Cardiac muscle cell (in vitro differentiated cells and primary cell): ENCODE measurements at regions not wholly inside any gene's neighbourhood (a gene's known extent, or its start where the extent isn't known, plus 50 kb on each side); places are given as distances from the start of the nearest gene placed in this dataset.

Source experiments
- DNase-seq, 2 donors: peaks; one replicate each; pipeline versions ENCODE4 v3.0.0 to v3.0.0-alpha.2; 2010 to 2017; ENCODE audit warnings: low read depth in 1 of 2, low spot score in 1 of 2
- H3K27ac ChIP-seq: fragments of 200-600 bp; sonication (generic); 2 replicates; pipeline ENCODE4 v1.5.1; 2016
- H3K27me3 ChIP-seq: fragments of 200-600 bp; sonication (generic); 2 replicates; pipeline ENCODE4 v1.6.0; 2016; ENCODE audit warnings: control low read depth
- H3K36me3 ChIP-seq: fragments of 200-600 bp; sonication (generic); 2 replicates; pipeline ENCODE4 v1.5.1; 2016; ENCODE audit warnings: control low read depth
- H3K4me1 ChIP-seq: fragments of 200-600 bp; sonication (generic); 2 replicates; pipeline ENCODE4 v1.8.1; 2017; ENCODE audit warnings: low read depth, mild to moderate bottlenecking, mixed run types
- H3K4me3 ChIP-seq: fragments of 200-600 bp; sonication (generic); 2 replicates; pipeline ENCODE4 v1.5.1; 2016; ENCODE audit warnings: mild to moderate bottlenecking
- H3K9me3 ChIP-seq: fragments of 200-600 bp; sonication (generic); 2 replicates; pipeline ENCODE4 v1.5.1; 2017; ENCODE audit warnings: low read depth, mild to moderate bottlenecking, control low read depth
- CTCF ChIP-seq: IDR thresholded peaks from 2 replicates; pipeline ENCODE4 v1.5.1; 2012; ENCODE audit warnings: low read depth, mild to moderate bottlenecking, low read length

- no peak for TF ChIP-seq CTCF
- no peaks in the 10 kb centered on the region for H3K27me3 ChIP-seq
- no peak for DNase-seq
- H3K9me3 ChIP-seq, result no peaks in the 10 kb centered on the region
- H3K4me1 ChIP-seq, result no peaks in the 10 kb centered on the region
- H3K27ac ChIP-seq, result no peak overlapping the region
- no peaks in the 10 kb centered on the region for H3K36me3 ChIP-seq
- no peak overlapping the region for H3K4me3 ChIP-seq
Measured at GRCh38 chr2:234739061-234739460, 212.8 kb upstream of the SH3BP4 start.

GRCh38 chr2:234735829-234736228, 216.0 kb upstream of the SH3BP4 start:
- H3K9me3 ChIP-seq, result no peaks in the 10 kb centered on the region
- DNase-seq, result no peak
- H3K4me3 ChIP-seq, result no peak overlapping the region
- H3K27ac ChIP-seq, result no peak overlapping the region
- no peak for TF ChIP-seq CTCF
- no peaks in the 10 kb centered on the region for H3K4me1 ChIP-seq
- no peaks in the 10 kb centered on the region for H3K36me3 ChIP-seq
- H3K27me3 ChIP-seq, result no peaks in the 10 kb centered on the region

- H3K4me3 ChIP-seq, result no peak overlapping the region
- no peak overlapping the region for H3K27ac ChIP-seq
- H3K9me3 ChIP-seq, result no peaks in the 10 kb centered on the region
- no peaks in the 10 kb centered on the region for H3K36me3 ChIP-seq
- TF ChIP-seq CTCF, result no peak
- no peaks in the 10 kb centered on the region for H3K27me3 ChIP-seq
- H3K4me1 ChIP-seq, result no peaks in the 10 kb centered on the region
- DNase-seq, result no peak
Measured at GRCh38 chr2:234733795-234734600, 217.8 kb upstream of the SH3BP4 start.

GRCh38 chr2:234733093-234733489, 218.7 kb upstream of the SH3BP4 start:
- Histone ChIP-seq H3K4me3 (no peak overlapping the region), H3K36me3 (no peaks in the 10 kb centered on the region), H3K27ac (no peak overlapping the region), H3K9me3 (no peaks in the 10 kb centered on the region), H3K27me3 (no peaks in the 10 kb centered on the region), H3K4me1 (no peaks in the 10 kb centered on the region)
- no peak for DNase-seq
- TF ChIP-seq CTCF, result no peak

- Histone ChIP-seq H3K27me3 (no peaks in the 10 kb centered on the region), H3K4me1 (no peaks in the 10 kb centered on the region), H3K27ac (no peak overlapping the region), H3K4me3 (no peak overlapping the region), H3K9me3 (no peaks in the 10 kb centered on the region), H3K36me3 (no peaks in the 10 kb centered on the region)
- TF ChIP-seq CTCF, result no peak
- no peak for DNase-seq
Measured at GRCh38 chr2:234732404-234733092, 219.3 kb upstream of the SH3BP4 start.
